Germinal center (tissue), 1 donor: ENCODE measurements at regions not wholly inside any gene's neighbourhood (a gene's known extent, or its start where the extent isn't known, plus 50 kb on each side); places are given as distances from the start of the nearest gene placed in this dataset.
"Not testable (repeated sequence)": the region's sequence is repeated elsewhere in the genome, so short reads cannot be mapped to it uniquely, and the experiment has no call there.

Experiments
- DNase-seq: peaks from one replicate; pipeline ENCODE4 v3.0.0; 2012; ENCODE audit warnings: mixed read lengths, low spot score

GRCh38 chr6:8180327-8181159 is 78.2 kb upstream of the EEF1E1 start:
- DNase-seq, result no peak

- no peak for DNase-seq
These were observed 75.4 kb upstream of the EEF1E1 start for GRCh38 chr6:8177721-8178120.

GRCh38 chr6:8175046-8175777 is 72.9 kb upstream of the EEF1E1 start:
- DNase-seq, result no peak

GRCh38 chr6:8174571-8174970 is 72.2 kb upstream of the EEF1E1 start:
- no peak for DNase-seq

- no peak for DNase-seq
These were observed 70.2 kb upstream of the EEF1E1 start for GRCh38 chr6:8172530-8172929.

GRCh38 chr6:8170754-8171153 is 68.4 kb upstream of the EEF1E1 start:
- DNase-seq, result no peak

- DNase-seq, result no peak
These were observed 67.9 kb upstream of the EEF1E1 start for GRCh38 chr6:8170245-8170644.

GRCh38 chr6:8166156-8166555 is 63.8 kb upstream of the EEF1E1 start:
- DNase-seq, result no peak

- DNase-seq, result not testable (repeated sequence)
These were observed 62.7 kb upstream of the EEF1E1 start for GRCh38 chr6:8165008-8165407.

- DNase-seq, result not testable (repeated sequence)
These were observed 61.9 kb upstream of the EEF1E1 start for GRCh38 chr6:8164281-8164680.

GRCh38 chr6:8159966-8160365 is 57.6 kb upstream of the EEF1E1 start:
- DNase-seq, result no peak

GRCh38 chr6:8157839-8158238 is 55.5 kb upstream of the EEF1E1 start:
- DNase-seq, result no peak

- DNase-seq, result no peak
These were observed 53.1 kb upstream of the EEF1E1 start for GRCh38 chr6:8155259-8156012.
